Endothelial cell of hepatic sinusoid (primary cell): ENCODE measurements at regions not wholly inside any gene's neighbourhood (a gene's known extent, or its start where the extent isn't known, plus 50 kb on each side); places are given as distances from the start of the nearest gene placed in this dataset.
"Not testable (repeated sequence)": the region's sequence is repeated elsewhere in the genome, so short reads cannot be mapped to it uniquely, and the experiment has no call there.

ENCODE experiments used
- in situ Hi-C: cut with HindIII; loops from 2 replicates; pipeline ENCODE4 v1.10.0; 2017; ENCODE audit warnings: low sequenced_read_pairs

- in situ Hi-C loops, result loop anchor here (5.0 kb wide), 1 partner anchor 198 kb away; no protein-coding TSS in a partner anchor
These were observed 96.5 kb downstream of the ING1 start for GRCh38 chr13:110809871-110810486.

DNA sequence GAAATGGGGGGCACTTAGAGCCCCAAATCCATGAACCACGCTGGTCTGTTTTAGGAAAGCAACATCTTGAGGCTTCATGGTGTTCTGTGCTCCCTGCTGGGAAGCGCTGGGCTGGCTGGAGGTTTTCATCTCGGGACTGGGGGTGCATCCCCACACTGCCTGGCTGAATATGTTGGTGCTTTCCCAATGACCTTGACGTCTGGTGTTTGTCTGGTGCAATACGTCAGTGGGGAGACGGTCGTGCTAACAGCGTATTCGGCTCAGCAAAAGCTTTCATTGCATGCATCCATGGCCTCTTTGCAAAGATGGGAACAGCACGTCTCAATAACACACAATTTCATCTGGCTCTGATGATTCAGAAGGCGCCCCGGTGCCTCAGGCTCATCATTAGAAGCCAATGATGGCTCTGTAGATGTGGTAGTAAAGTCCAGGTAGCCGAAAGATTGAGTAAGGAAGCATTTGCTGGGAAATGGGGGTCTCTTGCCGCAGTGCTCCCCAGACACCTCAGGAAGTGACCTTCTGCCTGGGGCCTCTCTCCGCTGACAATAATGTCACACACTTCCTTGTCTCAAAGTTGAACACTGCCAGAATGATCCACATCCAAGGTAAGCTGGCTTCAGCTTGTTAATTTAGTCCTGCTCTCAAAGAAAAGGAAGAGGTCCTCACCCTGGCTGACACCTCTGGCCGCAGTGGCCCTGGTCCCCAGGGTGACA lies 97.7 kb downstream of the ING1 start:
- in situ Hi-C loops, result loop anchor here (5.0 kb wide), 1 partner anchor 199 kb away; no protein-coding TSS in a partner anchor

GRCh38 chr13:110811771-110812120 lies 98.2 kb downstream of the ING1 start:
- in situ Hi-C loops, result loop anchor here (5.0 kb wide), 1 partner anchor 199 kb away; no protein-coding TSS in a partner anchor

GRCh38 chr13:110812121-110812868 lies 98.8 kb downstream of the ING1 start:
- in situ Hi-C loops, result loop anchor here (5.0 kb wide), 1 partner anchor 200 kb away; no protein-coding TSS in a partner anchor

- in situ Hi-C loops, result loop anchor here (5.0 kb wide), 1 partner anchor 201 kb away; no protein-coding TSS in a partner anchor
These were observed 99.6 kb downstream of the ING1 start for GRCh38 chr13:110812869-110813645.

GRCh38 chr13:110813646-110814624 lies 100.4 kb downstream of the ING1 start:
- in situ Hi-C loops, result loop anchor here (5.0 kb wide), 1 partner anchor 202 kb away; no protein-coding TSS in a partner anchor

GRCh38 chr13:110815471-110816204 lies 99.2 kb downstream of the ANKRD10 start:
- in situ Hi-C loops, result no loop called here

DNA sequence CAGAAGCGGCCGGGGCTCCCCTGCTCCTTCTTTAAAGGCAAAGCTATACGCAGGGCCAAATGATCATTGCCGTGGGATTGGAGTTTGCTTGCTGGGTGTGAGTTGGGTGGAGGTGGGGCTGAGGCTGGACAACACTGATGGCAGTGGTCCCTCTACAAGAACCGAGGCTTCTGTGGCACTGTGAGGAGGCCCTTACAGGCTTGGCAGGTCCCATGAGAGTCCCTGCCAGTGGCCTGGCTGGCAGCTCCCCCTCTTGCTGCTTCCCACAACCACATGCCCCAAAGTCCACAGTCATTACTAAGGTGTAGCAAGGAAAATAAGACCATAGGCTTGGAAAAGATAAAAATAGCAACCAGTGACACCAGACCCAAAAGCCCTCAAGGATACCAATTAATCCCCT lies 98.4 kb downstream of the ANKRD10 start:
- in situ Hi-C loops, result no loop called here

DNA sequence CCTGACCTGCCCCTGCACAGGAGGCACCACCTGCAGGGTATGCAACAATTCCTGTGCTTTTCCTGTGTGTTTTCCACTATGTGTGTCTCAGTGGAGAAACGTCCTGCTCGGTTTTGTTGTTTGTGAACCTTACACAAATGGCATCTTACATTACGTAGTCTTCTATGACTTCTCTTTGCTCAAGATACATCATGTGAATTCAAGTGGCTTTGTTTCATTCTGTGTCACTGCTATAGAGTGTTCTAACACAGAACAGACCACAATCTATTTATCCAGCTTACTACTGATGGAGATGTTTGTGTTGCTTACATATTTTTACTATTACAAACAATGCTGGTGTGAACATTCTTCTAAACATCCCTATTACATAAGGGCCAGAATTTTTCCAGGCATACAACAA lies 97.7 kb downstream of the ANKRD10 start:
- in situ Hi-C loops, result no loop called here

GRCh38 chr13:110818747-110819146 lies 96.1 kb downstream of the ANKRD10 start:
- in situ Hi-C loops, result no loop called here

- in situ Hi-C loops, result no loop called here
These were observed 95.5 kb downstream of the ANKRD10 start for GRCh38 chr13:110819203-110820014.

GRCh38 chr13:110820322-110820721 lies 94.5 kb downstream of the ANKRD10 start:
- in situ Hi-C loops, result no loop called here

DNA sequence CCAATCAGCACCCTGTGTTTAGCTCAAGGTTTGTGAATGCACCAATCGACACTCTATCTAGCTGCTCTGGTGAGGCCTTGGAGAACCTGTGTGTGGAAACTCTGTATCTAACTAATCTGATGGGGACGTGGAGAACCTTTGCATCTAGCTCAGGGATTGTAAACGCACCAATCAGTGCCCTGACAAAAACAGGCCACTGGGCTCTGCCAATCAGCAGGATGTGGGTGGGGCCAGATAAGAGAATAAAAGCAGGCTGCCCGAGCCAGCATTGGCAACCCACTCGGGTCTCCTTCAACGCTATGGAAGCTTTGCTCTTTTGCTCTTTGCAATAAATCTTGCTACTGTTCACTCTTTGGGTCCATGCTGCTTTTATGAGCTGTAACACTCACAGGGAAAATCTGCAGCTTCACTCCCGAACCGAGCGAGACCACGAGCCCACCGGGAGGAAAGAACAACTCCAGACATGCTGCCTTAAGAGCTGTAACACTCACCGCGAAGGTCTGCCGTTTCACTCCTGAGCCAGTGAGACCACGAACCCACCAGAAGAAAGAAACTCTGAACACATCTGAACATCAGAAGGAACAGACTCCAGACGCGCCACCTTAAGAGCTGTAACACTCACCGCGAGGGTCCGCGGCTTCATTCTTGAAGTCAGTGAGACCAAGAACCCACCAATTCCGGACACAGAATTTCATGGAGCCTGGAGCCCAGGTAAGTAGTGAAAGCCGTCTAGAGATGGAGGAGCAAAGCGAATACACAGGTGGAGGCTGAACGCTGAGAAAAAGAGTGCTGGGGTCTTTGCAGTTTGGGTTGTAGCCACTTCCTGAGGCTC lies 92.8 kb downstream of the ANKRD10 start:
- in situ Hi-C loops, result not testable (repeated sequence)

DNA sequence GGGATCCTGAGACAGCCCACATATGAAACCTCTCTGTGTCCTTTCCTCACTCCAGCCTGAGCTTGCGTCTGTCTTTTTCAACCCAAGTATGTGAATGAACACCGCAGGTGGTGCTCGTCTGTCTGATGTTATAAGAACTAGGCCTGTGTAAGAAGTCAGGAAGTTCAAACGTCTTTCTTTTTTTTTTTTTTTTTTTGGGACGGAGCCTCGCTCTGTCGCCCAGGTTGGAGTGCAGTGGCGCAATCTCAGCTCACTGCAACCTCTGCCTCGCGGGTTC lies 92.3 kb downstream of the ANKRD10 start:
- in situ Hi-C loops, result no loop called here

DNA sequence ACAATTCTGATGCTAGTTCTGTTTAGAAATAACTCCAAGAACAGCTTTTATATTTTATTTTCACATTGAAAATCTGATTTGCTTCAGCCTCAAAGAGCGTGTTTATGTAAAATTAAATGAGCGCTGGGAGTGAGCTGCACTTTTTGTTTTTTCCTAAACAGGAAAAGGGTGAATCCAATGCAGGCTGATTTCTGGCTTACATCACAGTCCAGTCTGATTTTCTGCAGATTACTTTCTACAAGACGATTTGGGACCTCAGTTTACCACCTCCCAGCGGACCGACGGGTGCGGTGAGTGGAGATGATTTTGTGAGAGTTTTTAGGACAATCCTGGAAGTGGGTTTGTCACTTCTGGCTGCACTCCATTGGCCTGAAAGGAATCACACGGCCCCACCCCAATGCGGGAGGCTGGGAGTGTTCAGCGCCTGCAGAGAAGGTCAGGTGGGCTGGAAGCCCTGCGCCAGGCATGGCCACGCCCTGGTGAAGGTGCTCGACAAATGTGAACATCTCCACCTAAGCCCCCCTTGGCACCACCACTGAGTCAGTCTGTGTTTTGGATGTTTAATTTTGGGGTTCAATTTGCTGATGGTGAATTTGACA lies 90.1 kb downstream of the ANKRD10 start:
- in situ Hi-C loops, result no loop called here

DNA sequence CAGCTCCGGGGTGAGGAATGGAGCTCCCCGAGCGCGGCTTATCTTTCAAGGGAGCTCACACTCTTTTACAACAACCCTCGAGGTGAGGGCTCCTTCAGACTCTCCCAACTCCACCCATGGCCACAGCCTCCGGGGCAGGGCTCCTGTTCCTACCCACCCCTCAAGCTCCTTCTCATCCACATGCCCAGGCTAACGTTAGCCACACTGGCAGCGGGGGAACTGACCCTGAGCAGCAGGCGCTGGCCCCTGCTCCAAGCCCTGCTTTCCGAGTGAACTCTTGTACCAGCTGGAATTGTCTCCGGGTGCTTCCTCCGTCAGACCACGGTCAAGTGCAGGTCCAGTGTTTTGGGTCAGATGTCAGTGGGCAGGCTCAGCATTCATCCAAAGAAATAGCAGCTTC lies 89.4 kb downstream of the ANKRD10 start:
- in situ Hi-C loops, result no loop called here

DNA sequence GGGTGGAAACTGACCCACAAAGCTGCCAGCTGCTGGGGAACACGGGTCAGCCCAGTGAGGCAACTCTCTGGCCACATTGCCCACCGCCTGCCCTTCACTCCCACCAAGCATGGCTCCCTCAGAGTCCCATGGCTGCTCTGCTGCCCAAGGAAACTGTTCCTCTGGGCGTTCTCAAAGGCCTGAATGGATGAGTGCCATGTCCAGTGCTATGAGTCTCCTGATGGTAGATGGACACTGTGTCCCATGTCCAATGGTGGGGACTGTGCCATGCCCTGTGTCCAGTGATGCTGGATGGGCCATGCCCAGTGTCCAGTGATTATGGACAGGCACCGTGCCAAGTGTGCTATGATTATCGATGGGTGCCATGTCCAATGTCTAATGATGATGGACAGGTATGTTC lies 88.8 kb downstream of the ANKRD10 start:
- in situ Hi-C loops, result no loop called here
